ENCODE measurements at regions not wholly inside any gene's neighbourhood (a gene's known extent, or its start where the extent isn't known, plus 50 kb on each side); places are given as distances from the start of the nearest gene placed in this dataset.

GRCh38 chr15:36186376-36186775 lies 393.1 kb upstream of the CDIN1 start:
- BruUV-seq (replicated peaks): no TSS peak
- TF ChIP-seq ZKSCAN8 (CRISPR knock-in tag; IDR thresholded peaks at IDR 0.05; ENCODE audit: borderline replicate concordance) (no peak), TAF1 (CRISPR knock-in tag; IDR thresholded peaks at IDR 0.05) (no peak), ZBTB7B (CRISPR knock-in tag; IDR thresholded peaks at IDR 0.05) (no peak), PPARG (CRISPR knock-in tag; conservative IDR thresholded peaks at IDR 0.05) (no peak), MZF1 (CRISPR knock-in tag; IDR thresholded peaks at IDR 0.05; ENCODE audit: borderline replicate concordance) (no peak), ZSCAN5A (CRISPR knock-in tag; IDR thresholded peaks at IDR 0.05; ENCODE audit: borderline replicate concordance) (no peak), ZNF850 (CRISPR knock-in tag; conservative IDR thresholded peaks at IDR 0.05) (no peak), MAFF (IDR thresholded peaks at IDR 0.05; ENCODE audit: low read depth, low read length) (no peak)
- Histone ChIP-seq H3K27me3 (ENCODE audit: control insufficient read depth in 1 of 2, insufficient read depth in 2 of 2, low read length in 2 of 2) (no peaks in the 10 kb centered on the region), H3K4me3 (replicated peaks in 1 of 3; ENCODE audit: insufficient read depth in 1 of 3, low read depth in 2 of 3, low read length in 3 of 3) (no peak overlapping the region), H2AFZ (ENCODE audit: low read length) (no peak overlapping the region), H3K27ac (ENCODE audit: extremely low read length, insufficient read depth, low read length) (no peak overlapping the region), H3K9ac (ENCODE audit: insufficient read depth, low read depth, low read length) (no peak overlapping the region), H3K4me1 (ENCODE audit: insufficient read depth, low read length) (no peaks in the 10 kb centered on the region), H3K79me2 (ENCODE audit: insufficient read depth, low read length) (no peaks in the 10 kb centered on the region), H3K9me3 (ENCODE audit: low read length) (no peaks in the 10 kb centered on the region), H3K4me2 (ENCODE audit: low read depth, low read length) (no peak overlapping the region), H3K36me3 (replicated peaks in 1 of 2; ENCODE audit: control insufficient read depth in 1 of 2, insufficient read depth in 2 of 2, low read length in 2 of 2) (no peaks in the 10 kb centered on the region), H4K20me1 (ENCODE audit: insufficient read depth, low read length) (no peaks in the 10 kb centered on the region)
- DNase-seq (ENCODE audit: low spot score): no peak
- POLR2A ChIA-PET: no interaction called here
- WGBS (ENCODE audit: low lambda C conversion rate): 18% methylated on average over 1 of the region's 1 CpG
- ATAC-seq: no peak
- in situ Hi-C loops (cut with HindIII; ENCODE audit: extremely low pct_ligation_motif_present, low pct_unique_long_range_greater_than_20kb) (no loop called here), intact Hi-C loops (cut with micrococcal nuclease; ENCODE audit: unreplicated experiment) (no loop called here)
- FAIRE-seq: no peak
- CTCF ChIA-PET (ENCODE audit: low intra/inter-chr PET ratio, low total read pairs): no interaction called here

- Histone ChIP-seq H3K27me3 (ENCODE audit: control insufficient read depth in 1 of 2, insufficient read depth in 2 of 2, low read length in 2 of 2) (no peaks in the 10 kb centered on the region), H3K4me3 (replicated peaks in 1 of 3; ENCODE audit: insufficient read depth in 1 of 3, low read depth in 2 of 3, low read length in 3 of 3) (no peak overlapping the region), H3K36me3 (replicated peaks in 1 of 2; ENCODE audit: control insufficient read depth in 1 of 2, insufficient read depth in 2 of 2, low read length in 2 of 2) (no peaks in the 10 kb centered on the region), H3K9me3 (ENCODE audit: low read length) (no peaks in the 10 kb centered on the region), H3K9ac (ENCODE audit: insufficient read depth, low read depth, low read length) (no peak overlapping the region), H3K4me1 (ENCODE audit: insufficient read depth, low read length) (no peaks in the 10 kb centered on the region), H2AFZ (ENCODE audit: low read length) (no peak overlapping the region), H4K20me1 (ENCODE audit: insufficient read depth, low read length) (no peaks in the 10 kb centered on the region), H3K27ac (ENCODE audit: extremely low read length, insufficient read depth, low read length) (no peak overlapping the region), H3K4me2 (ENCODE audit: low read depth, low read length) (no peak overlapping the region), H3K79me2 (ENCODE audit: insufficient read depth, low read length) (no peaks in the 10 kb centered on the region)
- POLR2A ChIA-PET: no interaction called here
- DNase-seq (ENCODE audit: low spot score): no peak
- in situ Hi-C loops (cut with HindIII; ENCODE audit: extremely low pct_ligation_motif_present, low pct_unique_long_range_greater_than_20kb): no loop called here
- no peak for ATAC-seq
- no peak for FAIRE-seq
- CTCF ChIA-PET (ENCODE audit: low intra/inter-chr PET ratio, low total read pairs): no interaction called here
- BruUV-seq (replicated peaks): no TSS peak
- intact Hi-C loops (cut with micrococcal nuclease; ENCODE audit: unreplicated experiment): no loop called here
- no peak for TF ChIP-seq CBX5 (CRISPR knock-in tag; IDR thresholded peaks at IDR 0.05; ENCODE audit: borderline replicate concordance)
- TF ChIP-seq SMYD3 (CRISPR knock-in tag; IDR thresholded peaks at IDR 0.05): no peak
- TF ChIP-seq ZNF44 (CRISPR knock-in tag; IDR thresholded peaks at IDR 0.05): no peak
- TF ChIP-seq HNRNPH1 (optimal IDR thresholded peaks at IDR 0.05; ENCODE audit: low read depth, low read length): no peak
- TF ChIP-seq GTF2F1 (IDR thresholded peaks at IDR 0.05; ENCODE audit: low read length): no peak
- TF ChIP-seq ZKSCAN1 (IDR thresholded peaks at IDR 0.05; ENCODE audit: low read length): no peak
- no peak for TF ChIP-seq NFYC (CRISPR knock-in tag; IDR thresholded peaks at IDR 0.05)
- TF ChIP-seq ZBTB7B (CRISPR knock-in tag; IDR thresholded peaks at IDR 0.05): no peak
- TF ChIP-seq ZNF496 (CRISPR knock-in tag; IDR thresholded peaks at IDR 0.05; ENCODE audit: insufficient replicate concordance): no peak
- no peak for TF ChIP-seq ADNP (CRISPR knock-in tag; IDR thresholded peaks at IDR 0.05)
- TF ChIP-seq ZMYM4 (CRISPR knock-in tag; IDR thresholded peaks at IDR 0.05): no peak
- TF ChIP-seq RARA (CRISPR knock-in tag; IDR thresholded peaks at IDR 0.05): no peak
- no peak for TF ChIP-seq MED1 (CRISPR knock-in tag; IDR thresholded peaks at IDR 0.05)
- TF ChIP-seq ZFP36 (IDR thresholded peaks at IDR 0.05; ENCODE audit: borderline replicate concordance, low read depth, low read length, partially characterized antibody): no peak
- TF ChIP-seq WIZ (CRISPR knock-in tag; IDR thresholded peaks at IDR 0.05): no peak
- TF ChIP-seq FIP1L1 (IDR thresholded peaks at IDR 0.05; ENCODE audit: borderline replicate concordance, insufficient read depth, low read depth, low read length): no peak
These were observed 388.0 kb upstream of the CDIN1 start for GRCh38 chr15:36191459-36191858.

Measured in HepG2 (cell line).